HG03097 (cell line): ENCODE measurements at regions not wholly inside any gene's neighbourhood (a gene's known extent, or its start where the extent isn't known, plus 50 kb on each side); places are given as distances from the start of the nearest gene placed in this dataset.
"Not testable (repeated sequence)": the region's sequence is repeated elsewhere in the genome, so short reads cannot be mapped to it uniquely, and the experiment has no call there.

ENCODE experiments used
- ATAC-seq: cut with Tn5 transposase; IDR thresholded peaks from one replicate; pipeline ENCODE4 v1.9.1; 2021; ENCODE audit not compliant: unreplicated experiment, low FRiP score

GRCh38 chr12:75690296-75690955 is 179.0 kb upstream of the KRR1 start:
- no peak for ATAC-seq

- not testable (repeated sequence) for ATAC-seq
Measured at GRCh38 chr12:75686233-75686632, 174.8 kb upstream of the KRR1 start.

- no peak for ATAC-seq
Measured at GRCh38 chr12:75685617-75686225, 174.3 kb upstream of the KRR1 start.

DNA sequence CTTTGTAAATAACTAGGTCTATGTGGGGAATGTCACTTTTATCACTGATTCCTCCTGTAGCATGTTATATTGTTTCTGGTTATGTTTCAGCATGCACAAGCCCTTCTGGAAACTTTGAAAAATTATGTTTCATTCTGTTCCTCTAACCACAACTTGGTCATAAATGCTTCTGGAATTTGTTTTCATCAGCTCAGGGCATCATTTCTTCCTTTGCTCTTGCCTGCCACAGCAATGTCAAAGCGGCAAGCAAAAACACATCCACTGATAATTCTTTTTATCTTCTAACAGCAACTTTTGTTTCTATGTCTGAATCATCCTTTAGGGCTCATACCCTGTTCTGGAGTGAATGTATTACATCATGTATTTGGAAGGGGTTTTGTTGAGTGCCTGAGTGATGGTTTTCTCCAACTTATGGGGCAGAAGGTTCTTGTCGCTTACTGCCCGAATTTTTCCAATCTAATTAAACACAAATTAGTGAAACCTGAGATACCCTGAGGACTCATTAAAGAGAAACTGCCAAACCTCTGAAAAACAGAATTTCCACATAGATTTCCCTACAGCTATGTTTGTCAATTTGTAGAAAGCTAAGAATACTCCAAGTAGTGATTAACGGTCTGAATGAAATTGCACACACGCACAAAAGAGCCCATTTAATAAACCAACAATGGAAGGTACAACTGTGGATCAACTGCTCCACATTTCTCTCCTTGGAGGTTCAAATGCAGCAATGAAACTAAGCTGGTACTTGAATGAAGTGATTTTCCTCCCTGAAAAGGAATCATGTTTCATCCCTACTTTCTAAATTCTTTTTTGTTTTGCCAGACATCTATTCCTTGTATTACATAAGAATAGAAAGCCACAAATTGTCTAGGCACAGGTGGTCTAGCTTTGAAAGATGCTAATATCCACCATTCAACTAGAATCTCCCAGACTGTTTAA is 173.5 kb upstream of the KRR1 start:
- ATAC-seq: no peak

- not testable (repeated sequence) for ATAC-seq
Measured at GRCh38 chr12:75683995-75684586, 172.7 kb upstream of the KRR1 start.

DNA sequence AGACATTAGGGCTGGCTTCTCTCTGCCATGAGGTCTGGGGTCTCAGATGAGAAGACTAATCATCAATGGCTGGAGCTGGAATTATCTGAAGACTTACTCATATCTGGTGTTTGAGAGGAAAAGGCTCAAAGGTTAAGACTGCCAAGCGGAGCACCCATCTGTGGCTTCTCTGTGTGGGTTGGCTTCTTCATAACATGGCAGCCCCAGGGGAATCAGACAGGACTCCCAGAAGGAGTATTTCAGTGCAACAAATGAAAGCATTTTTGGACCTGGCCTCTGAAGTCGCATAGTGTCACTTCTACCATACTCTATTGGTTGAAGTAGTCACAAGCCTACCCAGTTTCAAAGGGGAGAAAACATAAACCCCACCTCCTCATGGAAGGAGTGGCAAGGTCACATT is 171.8 kb upstream of the KRR1 start:
- ATAC-seq: no peak

- ATAC-seq: no peak
Measured at GRCh38 chr12:75677522-75677921, 166.1 kb upstream of the KRR1 start.

GRCh38 chr12:75674393-75674792 is 163.0 kb upstream of the KRR1 start:
- no peak for ATAC-seq

DNA sequence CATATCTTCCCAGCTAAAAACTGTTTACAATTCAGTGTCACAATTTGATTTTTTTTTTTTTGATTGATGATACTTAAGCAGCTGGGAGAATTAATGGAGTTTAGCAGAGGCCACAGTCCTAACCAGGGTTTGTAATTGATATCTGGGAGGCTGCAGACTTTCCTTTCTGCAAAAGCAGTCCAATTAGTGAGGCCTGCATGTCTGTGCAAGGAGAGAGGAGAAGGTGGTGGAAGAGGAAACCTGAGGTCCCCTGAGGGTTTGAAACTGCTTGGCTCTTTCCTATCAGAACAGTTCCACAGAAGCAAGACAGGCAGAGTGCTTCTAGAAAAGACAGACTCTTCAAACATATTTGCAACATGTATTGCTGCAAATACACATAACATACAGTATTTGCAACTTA is 160.8 kb upstream of the KRR1 start:
- ATAC-seq: no peak

DNA sequence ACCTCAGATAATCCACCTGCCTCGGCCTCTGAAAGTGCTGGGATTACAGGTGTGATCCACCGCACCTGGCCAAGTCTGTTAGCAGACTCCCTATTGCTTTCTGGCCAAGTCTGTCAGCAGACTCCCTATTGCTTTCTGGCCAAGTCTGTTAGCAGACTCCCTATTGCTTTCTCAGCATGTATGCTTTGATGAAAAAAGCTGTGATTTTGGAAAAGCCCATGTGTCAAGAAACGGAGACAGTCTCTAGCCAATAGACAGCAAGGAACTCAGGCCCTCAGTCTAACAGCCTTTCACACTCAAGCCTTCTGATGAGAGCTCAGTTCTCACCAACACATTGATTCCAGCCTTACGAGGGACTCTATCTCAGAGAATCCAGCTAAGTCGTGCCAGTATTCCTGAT is 158.8 kb upstream of the KRR1 start:
- no peak for ATAC-seq

GRCh38 chr12:75666939-75667334 is 155.5 kb upstream of the KRR1 start:
- no peak for ATAC-seq

DNA sequence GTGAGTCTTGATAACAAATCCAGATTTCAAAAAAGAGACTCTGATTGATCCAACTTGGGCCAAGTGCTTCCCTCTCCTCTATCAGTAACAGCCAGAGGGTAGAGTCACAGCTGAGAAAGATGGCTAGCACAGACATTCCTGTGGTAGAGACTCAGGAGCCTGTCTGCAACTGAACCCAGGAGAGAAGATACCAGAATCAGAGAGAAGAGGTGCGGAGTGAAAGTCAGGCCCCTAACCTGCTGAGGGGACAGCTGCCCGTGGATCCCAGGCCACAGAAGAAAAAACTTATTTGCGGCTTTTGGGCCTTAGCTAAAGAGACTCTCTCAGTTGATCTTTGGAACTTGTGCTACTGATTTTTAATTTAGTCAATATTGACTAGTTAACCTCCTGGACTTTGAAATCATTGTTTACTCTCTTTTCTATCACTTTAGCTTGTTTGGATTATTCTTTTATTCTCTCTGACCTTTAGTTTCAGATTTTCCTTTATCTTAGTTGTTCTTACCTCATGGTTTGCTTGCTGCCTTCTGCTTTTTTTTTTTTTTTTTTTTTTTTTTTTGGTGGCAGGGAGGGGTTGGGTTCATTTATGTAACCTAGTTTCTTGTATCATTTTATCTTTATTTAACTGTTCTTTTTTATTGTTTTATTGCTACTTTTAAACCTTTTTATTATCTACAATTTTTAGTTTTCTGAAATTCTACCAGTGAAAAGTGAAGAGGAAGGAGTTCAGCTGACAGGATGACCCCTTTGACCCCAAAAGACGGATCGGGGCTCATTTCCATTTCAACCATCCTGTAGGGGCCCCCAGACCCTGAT is 154.9 kb upstream of the KRR1 start:
- ATAC-seq: no peak

DNA sequence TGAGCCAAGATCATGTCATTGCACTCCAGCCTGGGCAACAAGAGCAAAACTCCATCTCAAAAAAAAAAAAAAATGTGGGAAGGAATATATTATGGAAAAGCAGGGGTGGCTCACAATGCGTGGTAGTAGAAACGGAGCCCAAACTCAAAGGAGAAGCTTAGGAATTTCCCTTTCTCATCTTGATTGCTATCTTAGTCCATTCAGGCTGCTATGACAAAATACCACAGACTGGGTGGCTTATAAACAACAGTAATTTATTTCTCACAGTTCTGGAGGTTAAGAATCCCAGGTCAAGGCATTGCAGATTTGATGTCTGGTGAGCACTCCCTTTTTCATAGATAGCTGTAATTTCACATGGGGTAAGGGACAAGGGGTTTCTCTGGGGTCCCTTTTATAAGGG is 153.8 kb upstream of the KRR1 start:
- ATAC-seq: no peak

DNA sequence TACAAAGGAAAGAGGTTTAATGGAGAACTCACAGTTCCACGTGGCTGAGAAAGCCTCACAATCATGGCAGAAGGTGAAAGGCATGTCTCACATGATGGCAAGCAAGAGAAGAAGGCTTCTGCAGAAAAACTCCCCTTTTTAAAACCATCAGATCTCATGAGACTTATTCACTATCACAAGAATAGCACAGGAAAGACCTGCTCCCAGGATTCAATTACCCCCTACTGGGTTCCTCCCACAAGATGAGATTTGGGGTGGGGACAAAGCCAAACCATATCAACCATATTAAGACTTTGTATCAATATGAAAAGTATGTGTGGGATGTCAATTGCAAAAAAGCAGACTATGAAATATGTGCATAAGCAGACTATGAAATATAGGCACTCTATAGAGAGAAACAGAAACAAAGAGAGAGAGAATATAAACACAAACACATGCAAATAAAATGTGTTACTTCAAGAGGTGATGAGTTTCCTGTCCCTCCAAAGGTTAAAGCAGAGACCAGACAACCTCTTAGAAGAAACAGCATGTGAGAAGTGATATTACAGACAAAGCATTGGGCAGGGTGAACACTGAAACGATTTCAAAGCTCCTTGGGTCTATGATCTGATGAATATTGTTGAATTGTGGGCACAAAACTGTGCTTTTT is 151.2 kb upstream of the KRR1 start:
- ATAC-seq: no peak

DNA sequence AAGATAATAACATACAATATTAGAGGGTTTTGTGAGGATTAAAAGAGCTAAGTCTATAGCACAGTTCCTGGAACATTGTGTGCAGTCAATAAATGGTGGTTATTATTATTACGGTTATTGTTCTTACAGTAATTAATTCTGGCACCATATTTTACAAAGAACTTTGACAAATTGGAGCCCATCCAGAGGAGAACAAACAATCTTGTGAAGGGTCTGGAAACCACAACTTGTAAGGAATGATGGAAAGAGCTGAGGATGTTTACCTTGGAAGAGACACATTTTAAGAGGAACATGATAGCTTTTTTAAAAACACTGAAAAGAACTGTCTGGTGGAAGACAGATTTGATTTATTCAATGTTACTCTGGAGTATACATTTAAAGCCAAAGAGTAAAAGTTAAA is 150.5 kb upstream of the KRR1 start:
- no peak for ATAC-seq

GRCh38 chr12:75660805-75661404 is 149.5 kb upstream of the KRR1 start:
- ATAC-seq: no peak

- ATAC-seq: no peak
Measured at GRCh38 chr12:75660107-75660530, 148.7 kb upstream of the KRR1 start.

- no peak for ATAC-seq
Measured at GRCh38 chr12:75658901-75659823, 147.8 kb upstream of the KRR1 start.
